ENCODE measurements at regions not wholly inside any gene's neighbourhood (a gene's known extent, or its start where the extent isn't known, plus 50 kb on each side); places are given as distances from the start of the nearest gene placed in this dataset.

DNA sequence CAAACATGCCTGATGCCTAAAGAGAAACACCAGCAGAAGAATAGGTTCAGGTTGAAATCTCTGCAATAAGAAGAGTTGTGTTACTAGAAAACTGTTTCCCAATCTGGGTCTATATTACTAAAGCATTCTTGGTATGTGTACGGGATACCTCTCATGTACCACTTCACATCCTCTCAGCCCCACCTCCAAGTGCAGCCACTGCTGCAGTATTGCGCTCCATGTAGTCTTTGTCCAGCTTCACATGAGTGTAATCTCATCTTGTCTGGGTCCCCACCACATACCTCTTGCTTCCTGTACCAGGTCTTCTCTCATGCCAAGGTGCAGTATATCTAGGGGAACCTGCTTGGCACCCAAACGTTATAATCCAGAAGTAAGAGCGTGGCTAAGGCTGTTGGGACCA is 187.5 kb upstream of the EEA1 start:
- H3K9me3 ChIP-seq = no peaks in the 10 kb centered on the region
- intact Hi-C loops (cut with DNase I; ENCODE audit: low total_unique reads) = no loop called here
- H3K27ac ChIP-seq = no peak overlapping the region
- no peaks in the 10 kb centered on the region for H3K36me3 ChIP-seq
- DNase-seq = no peak
- TF ChIP-seq POLR2AphosphoS5 (IDR thresholded peaks at IDR 0.05) (no peak), POLR2A (IDR thresholded peaks at IDR 0.05) (no peak)
- no peak overlapping the region for H3K4me3 ChIP-seq
- WGBS, 5 donors = 81 to 90% (median 86%) methylated on average over 4 of the region's 4 CpGs
- H3K27me3 ChIP-seq (replicated peaks in 1 of 7) = no peaks in the 10 kb centered on the region
- H3K4me1 ChIP-seq = peaks cover 0 to 7% (median 0%) of the 10 kb centered on the region in 6 donors

DNA sequence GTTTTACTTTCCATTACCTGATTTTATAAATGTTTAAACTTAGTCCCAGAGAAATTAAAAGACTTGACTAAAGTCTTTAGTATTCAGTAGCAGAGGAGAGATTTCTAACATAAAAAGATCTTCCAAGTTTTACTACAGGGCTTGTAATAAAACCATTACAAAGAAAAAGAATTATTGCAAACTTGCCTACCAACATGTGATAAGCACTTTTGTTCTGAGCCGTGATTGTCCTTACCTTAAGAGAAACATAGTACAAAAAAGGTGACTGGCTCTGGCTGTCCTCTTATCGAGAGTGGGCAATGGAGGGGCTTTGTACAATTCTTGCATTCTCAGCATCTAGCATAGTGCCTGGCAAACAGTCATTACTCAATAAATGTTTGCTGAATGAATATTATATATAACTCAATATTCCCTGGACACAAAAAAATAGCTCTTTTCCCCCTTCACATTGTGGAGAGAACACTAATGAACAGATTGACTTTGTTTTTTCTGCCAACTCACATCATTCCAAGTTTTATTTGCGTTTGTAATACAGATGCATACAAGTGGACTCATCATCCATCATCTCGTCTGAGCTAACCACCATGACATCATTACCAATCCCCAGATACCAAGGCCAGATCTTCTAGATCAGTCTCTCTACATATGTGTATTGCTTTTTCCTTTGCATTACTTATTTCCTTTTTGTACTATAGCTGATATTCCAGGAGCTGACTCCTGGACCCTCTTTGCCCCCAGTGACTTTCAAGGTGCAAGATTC is 192.8 kb upstream of the EEA1 start:
- no peak overlapping the region for H3K4me3 ChIP-seq
- no peaks in the 10 kb centered on the region for H3K27me3 ChIP-seq (replicated peaks in 1 of 7)
- intact Hi-C loops (cut with DNase I; ENCODE audit: low total_unique reads) = no loop called here
- no peaks in the 10 kb centered on the region for H3K9me3 ChIP-seq
- peaks cover 0 to 13% (median 2%) of the 10 kb centered on the region in 6 donors for H3K4me1 ChIP-seq
- whole genome bisulfite sequencing, 5 donors = 78 to 92% (median 81%) methylated on average over 4 of the region's 4 CpGs
- DNase-seq = no peak
- no peak for TF ChIP-seq POLR2AphosphoS5 (IDR thresholded peaks at IDR 0.05)
- TF ChIP-seq, protein P1, sequence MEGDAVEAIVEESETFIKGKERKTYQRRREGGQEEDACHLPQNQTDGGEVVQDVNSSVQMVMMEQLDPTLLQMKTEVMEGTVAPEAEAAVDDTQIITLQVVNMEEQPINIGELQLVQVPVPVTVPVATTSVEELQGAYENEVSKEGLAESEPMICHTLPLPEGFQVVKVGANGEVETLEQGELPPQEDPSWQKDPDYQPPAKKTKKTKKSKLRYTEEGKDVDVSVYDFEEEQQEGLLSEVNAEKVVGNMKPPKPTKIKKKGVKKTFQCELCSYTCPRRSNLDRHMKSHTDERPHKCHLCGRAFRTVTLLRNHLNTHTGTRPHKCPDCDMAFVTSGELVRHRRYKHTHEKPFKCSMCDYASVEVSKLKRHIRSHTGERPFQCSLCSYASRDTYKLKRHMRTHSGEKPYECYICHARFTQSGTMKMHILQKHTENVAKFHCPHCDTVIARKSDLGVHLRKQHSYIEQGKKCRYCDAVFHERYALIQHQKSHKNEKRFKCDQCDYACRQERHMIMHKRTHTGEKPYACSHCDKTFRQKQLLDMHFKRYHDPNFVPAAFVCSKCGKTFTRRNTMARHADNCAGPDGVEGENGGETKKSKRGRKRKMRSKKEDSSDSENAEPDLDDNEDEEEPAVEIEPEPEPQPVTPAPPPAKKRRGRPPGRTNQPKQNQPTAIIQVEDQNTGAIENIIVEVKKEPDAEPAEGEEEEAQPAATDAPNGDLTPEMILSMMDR (IDR thresholded peaks at IDR 0.05 in 8 of 11, conservative IDR thresholded peaks at IDR 0.05 in 3 of 11) = no peak
- TF ChIP-seq POLR2A (IDR thresholded peaks at IDR 0.05) = no peak
- H3K36me3 ChIP-seq = no peaks in the 10 kb centered on the region
- peak overlapping the region in 2 of 8 donors; percentile 6 to 50 for H3K27ac ChIP-seq

DNA sequence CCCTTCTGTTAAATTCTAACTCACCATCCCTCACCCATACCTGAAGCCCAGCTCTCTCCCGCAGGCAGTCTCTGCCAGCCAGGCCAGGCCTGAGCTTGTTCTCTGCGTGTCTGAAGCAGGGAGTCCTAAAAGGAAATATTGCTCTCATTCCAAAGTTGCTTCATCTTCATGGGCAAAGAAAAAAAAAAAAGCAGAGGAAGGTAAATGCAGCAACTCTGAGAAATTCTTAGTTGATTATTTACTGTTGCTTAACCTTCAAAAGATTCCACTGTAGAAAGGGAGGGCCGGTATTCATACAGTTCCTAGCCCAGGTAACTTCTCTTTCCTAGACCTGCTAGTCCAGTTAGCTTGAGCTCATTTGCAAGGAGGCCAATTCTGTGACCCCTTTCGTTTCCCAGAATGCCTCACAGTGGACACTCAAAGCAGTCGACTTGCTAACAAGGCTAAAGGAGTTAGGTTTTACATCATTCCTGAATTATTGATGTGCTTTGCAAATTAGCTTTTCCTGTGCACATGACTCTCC is 193.5 kb upstream of the EEA1 start:
- no peak overlapping the region for H3K4me3 ChIP-seq
- no peak for DNase-seq
- TF ChIP-seq, protein P1 (IDR thresholded peaks at IDR 0.05 in 8 of 11, conservative IDR thresholded peaks at IDR 0.05 in 3 of 11) = no peak
- TF ChIP-seq POLR2AphosphoS5 (IDR thresholded peaks at IDR 0.05) (no peak), POLR2A (IDR thresholded peaks at IDR 0.05) (no peak)
- 38 to 68% (median 53%) methylated on average over 5 of the region's 5 CpGs for WGBS, 5 donors
- no peaks in the 10 kb centered on the region for H3K27me3 ChIP-seq (replicated peaks in 1 of 7)
- peaks cover 0 to 20% (median 2%) of the 10 kb centered on the region in 6 donors for H3K4me1 ChIP-seq
- intact Hi-C loops (cut with DNase I; ENCODE audit: low total_unique reads) = no loop called here
- H3K9me3 ChIP-seq = no peaks in the 10 kb centered on the region
- H3K27ac ChIP-seq = peak overlapping the region in 3 of 8 donors; percentile 6 to 50 (median 19)
- no peaks in the 10 kb centered on the region for H3K36me3 ChIP-seq

DNA sequence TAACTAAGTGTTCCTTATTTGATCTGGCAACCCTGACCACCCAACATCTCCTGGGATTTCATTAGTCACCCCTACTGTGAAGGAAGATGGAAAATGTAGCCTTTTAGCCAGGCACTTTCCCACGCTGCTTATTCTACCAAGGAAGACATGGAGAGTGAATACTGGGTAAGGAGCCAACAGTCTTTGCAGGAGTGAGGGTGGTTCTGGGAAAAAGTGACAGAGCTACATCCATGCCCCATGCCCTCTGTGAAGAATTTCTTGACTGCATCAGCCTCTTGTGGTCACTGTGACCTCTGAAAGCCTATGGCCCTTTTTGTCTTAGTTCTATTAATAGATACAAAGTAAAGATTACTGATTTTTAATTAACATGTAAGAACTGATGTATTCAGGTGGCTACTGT is 196.0 kb upstream of the EEA1 start:
- H3K4me3 ChIP-seq = no peak overlapping the region
- H3K36me3 ChIP-seq = no peaks in the 10 kb centered on the region
- intact Hi-C loops (cut with DNase I; ENCODE audit: low total_unique reads) = no loop called here
- H3K9me3 ChIP-seq = no peaks in the 10 kb centered on the region
- TF ChIP-seq POLR2AphosphoS5 (IDR thresholded peaks at IDR 0.05) (no peak), POLR2A (IDR thresholded peaks at IDR 0.05) (no peak)
- TF ChIP-seq, protein P1 (IDR thresholded peaks at IDR 0.05 in 8 of 11, conservative IDR thresholded peaks at IDR 0.05 in 3 of 11) = no peak
- 87 to 94% (median 94%) methylated on average over 1 of the region's 1 CpG for WGBS, 5 donors
- DNase-seq = no peak
- H3K4me1 ChIP-seq = peaks cover 0 to 34% (median 3%) of the 10 kb centered on the region in 6 donors
- H3K27me3 ChIP-seq (replicated peaks in 1 of 7) = no peaks in the 10 kb centered on the region
- no peak overlapping the region for H3K27ac ChIP-seq

All from spleen (tissue), 11 donors.